H9 (cell line): ENCODE measurements at regions not wholly inside any gene's neighbourhood (a gene's known extent, or its start where the extent isn't known, plus 50 kb on each side); places are given as distances from the start of the nearest gene placed in this dataset.

Source experiments
- DNase-seq: peaks from one replicate; pipeline ENCODE4 v3.0.0-alpha.2; 2017
- H2AFZ ChIP-seq: one replicate; pipeline ENCODE4 v1.6.1; 2013; ENCODE audit warnings: mild to moderate bottlenecking, low read length, control low read depth, moderate library complexity
- H2AK5ac ChIP-seq: 2 replicates; pipeline ENCODE4 v1.6.1; 2013; ENCODE audit warnings: low read length, control low read depth, mixed read lengths; ENCODE audit not compliant: insufficient read length
- H2BK120ac ChIP-seq: one replicate; pipeline ENCODE4 v1.6.1; 2013; ENCODE audit warnings: low read depth, mild to moderate bottlenecking, low read length, control low read depth, inconsistent platforms; ENCODE audit not compliant: poor library complexity, severe bottlenecking
- H2BK12ac ChIP-seq: 2 replicates; pipeline ENCODE4 v1.6.1; 2013; ENCODE audit warnings: low read length, control low read depth, mixed read lengths, low read depth; ENCODE audit not compliant: insufficient read length
- H2BK15ac ChIP-seq: 2 replicates; pipeline ENCODE4 v1.6.1; 2013; ENCODE audit warnings: low read depth, low read length, control low read depth
- H2BK20ac ChIP-seq: one replicate; pipeline ENCODE4 v1.6.1; 2013; ENCODE audit warnings: low read depth, mild to moderate bottlenecking, low read length, control low read depth, inconsistent platforms; ENCODE audit not compliant: poor library complexity, severe bottlenecking
- H2BK5ac ChIP-seq: 2 replicates; pipeline ENCODE4 v1.6.1; 2013; ENCODE audit warnings: low read length, control low read depth, mixed read lengths; ENCODE audit not compliant: insufficient read length
- H3K14ac ChIP-seq: 2 replicates; pipeline ENCODE4 v1.6.1; 2013; ENCODE audit warnings: low read length, control low read depth; ENCODE audit not compliant: insufficient read depth
- H3K18ac ChIP-seq: 2 replicates; pipeline ENCODE4 v1.6.1; 2013; ENCODE audit warnings: low read depth, mild to moderate bottlenecking, mixed read lengths, low read length, control low read depth; ENCODE audit not compliant: insufficient read length
- H3K23ac ChIP-seq: 2 replicates; pipeline ENCODE4 v1.6.1; 2013; ENCODE audit warnings: low read length, control low read depth, mixed read lengths, low read depth; ENCODE audit not compliant: insufficient read length
- H3K23me2 ChIP-seq: 2 replicates; pipeline ENCODE4 v1.6.1; 2013; ENCODE audit warnings: low read depth, mild to moderate bottlenecking, mixed read lengths, low read length, control low read depth; ENCODE audit not compliant: insufficient read length, poor library complexity, severe bottlenecking
- H3K27ac ChIP-seq: 2 replicates; pipeline ENCODE4 v1.5.1; 2013; ENCODE audit warnings: low read length, control low read depth, mixed read lengths, low read depth; ENCODE audit not compliant: insufficient read length
- H3K27me3 ChIP-seq: 2 replicates; pipeline ENCODE4 v1.6.1; 2013; ENCODE audit warnings: low read length, control low read depth, inconsistent platforms; ENCODE audit not compliant: insufficient read depth
- H3K4ac ChIP-seq: 2 replicates; pipeline ENCODE4 v1.6.1; 2013; ENCODE audit warnings: low read depth, mild to moderate bottlenecking, control low read depth, inconsistent platforms, low read length, moderate library complexity
- H3K4me1 ChIP-seq: 2 replicates; pipeline ENCODE4 v1.6.1; 2013; ENCODE audit warnings: low read length, control low read depth, inconsistent platforms; ENCODE audit not compliant: insufficient read depth
- H3K4me2 ChIP-seq: 2 replicates; pipeline ENCODE4 v1.6.1; 2013; ENCODE audit warnings: low read length, control low read depth, mixed read lengths; ENCODE audit not compliant: insufficient read length, insufficient read depth
- H3K56ac ChIP-seq: 2 replicates; pipeline ENCODE4 v1.6.1; 2013; ENCODE audit warnings: low read depth, mild to moderate bottlenecking, mixed read lengths, low read length, control low read depth; ENCODE audit not compliant: insufficient read length
- H3K79me1 ChIP-seq: 2 replicates; pipeline ENCODE4 v1.6.1; 2013; ENCODE audit warnings: low read depth, mild to moderate bottlenecking, moderate library complexity, low read length, control low read depth, inconsistent platforms; ENCODE audit not compliant: insufficient read depth, poor library complexity, severe bottlenecking
- H3K79me2 ChIP-seq: 2 replicates; pipeline ENCODE4 v1.6.1; 2013; ENCODE audit warnings: low read length, control low read depth, inconsistent platforms; ENCODE audit not compliant: insufficient read depth
- H3K9ac ChIP-seq: 2 replicates; pipeline ENCODE4 v1.6.1; 2013; ENCODE audit warnings: low read length, control low read depth, mixed read lengths; ENCODE audit not compliant: insufficient read length; ENCODE audit errors: extremely low read depth
- H3K9me3 ChIP-seq: one replicate; pipeline ENCODE4 v1.6.1; 2013; ENCODE audit warnings: low read depth, low read length, inconsistent platforms; ENCODE audit not compliant: control insufficient read depth
- H3T11ph ChIP-seq: one replicate; pipeline ENCODE4 v1.6.1; 2013; ENCODE audit warnings: mild to moderate bottlenecking, low read length, control low read depth, inconsistent platforms
- H4K20me1 ChIP-seq: one replicate; pipeline ENCODE4 v1.6.1; 2013; ENCODE audit not compliant: control insufficient read depth, insufficient read length, insufficient read depth
- H4K5ac ChIP-seq: 2 replicates; pipeline ENCODE4 v1.6.1; 2013; ENCODE audit warnings: low read depth, mild to moderate bottlenecking, mixed read lengths, low read length, control low read depth; ENCODE audit not compliant: insufficient read length
- H4K8ac ChIP-seq: replicated peaks from 2 replicates; pipeline ENCODE4 v1.6.1; 2013; ENCODE audit warnings: low read length, control low read depth, mixed read lengths, low read depth; ENCODE audit not compliant: insufficient read length
- H4K91ac ChIP-seq: 2 replicates; pipeline ENCODE4 v1.6.1; 2013; ENCODE audit warnings: low read depth, mild to moderate bottlenecking, moderate library complexity, mixed read lengths, low read length, control low read depth; ENCODE audit not compliant: insufficient read length
- H3K27ac Mint-ChIP-seq, 3 experiments: 2 replicates in 2 of 3; 3 replicates in 1 of 3; pipeline ENCODE4 v1.8.0; 2020 to 2021; ENCODE audit warnings: mixed read lengths in 3 of 3, mild to moderate bottlenecking in 1 of 3, moderate library complexity in 1 of 3
- H3K27me3 Mint-ChIP-seq: 2 replicates; pipeline ENCODE4 v1.8.0; 2021; ENCODE audit warnings: low read depth, mild to moderate bottlenecking, moderate library complexity, mixed read lengths
- H3K36me3 Mint-ChIP-seq, 3 experiments: 2 replicates in 2 of 3; 3 replicates in 1 of 3; pipeline ENCODE4 v1.8.0; 2020 to 2021; ENCODE audit warnings: low read depth in 3 of 3, mixed read lengths in 3 of 3; ENCODE audit not compliant: insufficient read depth in 1 of 3
- H3K4me1 Mint-ChIP-seq, 2 experiments: 2 replicates each; pipeline ENCODE4 v1.8.0; 2020; ENCODE audit warnings: mixed read lengths in 2 of 2
- H3K4me3 Mint-ChIP-seq, 2 experiments: 2 replicates in 1 of 2; 3 replicates in 1 of 2; pipeline ENCODE4 v1.8.0; 2020 to 2021; ENCODE audit warnings: mild to moderate bottlenecking in 2 of 2, mixed read lengths in 2 of 2, moderate library complexity in 1 of 2
- H3K9me3 Mint-ChIP-seq, 2 experiments: 2 replicates in 1 of 2; 3 replicates in 1 of 2; pipeline ENCODE4 v1.8.0; 2020; ENCODE audit warnings: mild to moderate bottlenecking in 2 of 2, mixed read lengths in 2 of 2, moderate library complexity in 1 of 2
- CTCF ChIP-seq: fragments of 200-600 bp; sonication (generic); conservative IDR thresholded peaks from 3 replicates; pipeline ENCODE4 v1.8.0; 2021; ENCODE audit warnings: antibody characterized with exemption, mild to moderate bottlenecking
- whole genome bisulfite sequencing: extraction: QIAGEN DNeasy Blood & Tissue Kit; methylation state at CpG from one replicate; pipeline ENCODE4 v1.1.7; 2013; ENCODE audit warnings: missing lambda C conversion rate, low lambda C conversion rate, mixed read lengths; ENCODE audit not compliant: insufficient read length; ENCODE audit errors: extremely low coverage; 5-methylcytosine and 5-hydroxymethylcytosine counted together

GRCh38 chr3:177931346-177931745, 604.9 kb upstream of the KCNMB2 start:
- Mint-ChIP-seq H3K9me3 (no peaks in the 10 kb centered on the region), H3K4me1 (no peaks in the 10 kb centered on the region), H3K27me3 (no peaks in the 10 kb centered on the region)

More at GRCh38 chr3:177931346-177931745, 604.9 kb upstream of the KCNMB2 start:
- H2BK120ac ChIP-seq = no peak overlapping the region
- H3K4me2 ChIP-seq = no peak overlapping the region
- no peak overlapping the region for H4K91ac ChIP-seq
- no peaks in the 10 kb centered on the region for H3K4me1 ChIP-seq
- no peak overlapping the region for H4K8ac ChIP-seq
- no peak overlapping the region for H3K9ac ChIP-seq
- no peak overlapping the region for H2AFZ ChIP-seq
- no peak overlapping the region for H2BK12ac ChIP-seq
- H3K27me3 ChIP-seq = no peaks in the 10 kb centered on the region
- no peaks in the 10 kb centered on the region for H3K79me1 ChIP-seq
- no peak overlapping the region for H3K27ac ChIP-seq
- H3K23ac ChIP-seq = no peak overlapping the region
- H3K79me2 ChIP-seq = no peaks in the 10 kb centered on the region
- H3K14ac ChIP-seq = no peak overlapping the region
- H2AK5ac ChIP-seq = no peak overlapping the region
- H2BK20ac ChIP-seq = no peak overlapping the region
- no peak overlapping the region for H2BK5ac ChIP-seq
- no peak for DNase-seq
- no peak overlapping the region for H3T11ph ChIP-seq
- H2BK15ac ChIP-seq = no peak overlapping the region
- Mint-ChIP-seq H3K4me3 (no peak overlapping the region), H3K27ac (no peak overlapping the region), H3K36me3 (no peaks in the 10 kb centered on the region)
- no peaks in the 10 kb centered on the region for H4K20me1 ChIP-seq
- no peak overlapping the region for H3K18ac ChIP-seq
- no peak overlapping the region for H3K4ac ChIP-seq
- no peak overlapping the region for H3K56ac ChIP-seq
- no CpG with 5 or more reads among the region's 2 CpGs for WGBS
- no peaks in the 10 kb centered on the region for H3K9me3 ChIP-seq
- no peaks in the 10 kb centered on the region for H3K23me2 ChIP-seq
- TF ChIP-seq CTCF = no peak
- H4K5ac ChIP-seq = no peak overlapping the region
